H1 (cell line): ENCODE measurements at regions not wholly inside any gene's neighbourhood (a gene's known extent, or its start where the extent isn't known, plus 50 kb on each side); places are given as distances from the start of the nearest gene placed in this dataset.

Source experiments
- CTCF ChIA-PET: fragments of 300-600 bp; sonication (Branson Sonifier 250); formaldehyde crosslinking; loops from one replicate; lab custom pipeline; 2021; ENCODE audit not compliant: partially characterized antibody; lab: Charles Lee
- POLR2A ChIA-PET: fragments of 300-600 bp; sonication (Branson Sonifier 250); formaldehyde crosslinking; loops from one replicate; lab custom pipeline; 2021; ENCODE audit warnings: inconsistent platforms; ENCODE audit not compliant: partially characterized antibody; lab: Charles Lee
- DNase-seq, 2 experiments: peaks; one replicate each; pipeline versions ENCODE4 v3.0.0 to v3.0.0-alpha.2; 2010 to 2022; ENCODE audit warnings: low spot score in 2 of 2, low read depth in 1 of 2, mixed read lengths in 1 of 2
- FAIRE-seq: peaks from 2 replicates; lab custom pipeline; 2011; peaks lifted over from hg19 to GRCh38; lab: Jason Lieb, UNC
- H2AFZ ChIP-seq: 2 replicates; pipeline ENCODE4 v1.8.1; 2012; ENCODE audit warnings: low read length, inconsistent platforms
- H2AK5ac ChIP-seq: 2 replicates; pipeline ENCODE4 v1.6.1; 2013; ENCODE audit warnings: low read depth, low read length
- H2BK120ac ChIP-seq: replicated peaks from 2 replicates; pipeline ENCODE3; 2013; ENCODE audit warnings: low read depth, low read length, inconsistent platforms
- H2BK12ac ChIP-seq: 2 replicates; pipeline ENCODE4 v1.6.1; 2013; ENCODE audit warnings: low read depth, low read length
- H2BK15ac ChIP-seq: 2 replicates; pipeline ENCODE4 v1.6.1; 2013; ENCODE audit warnings: low read length
- H2BK20ac ChIP-seq: 2 replicates; pipeline ENCODE4 v1.6.1; 2013; ENCODE audit warnings: low read length
- H2BK5ac ChIP-seq: 2 replicates; pipeline ENCODE4 v1.6.1; 2013; ENCODE audit warnings: low read depth, low read length
- H3K14ac ChIP-seq: 2 replicates; pipeline ENCODE4 v1.6.1; 2013; ENCODE audit warnings: inconsistent platforms; ENCODE audit not compliant: insufficient read length
- H3K18ac ChIP-seq: 2 replicates; pipeline ENCODE4 v1.6.1; 2013; ENCODE audit warnings: low read length; ENCODE audit errors: extremely low read depth
- H3K23ac ChIP-seq: 2 replicates; pipeline ENCODE4 v1.6.1; 2013; ENCODE audit warnings: inconsistent platforms; ENCODE audit not compliant: insufficient read length
- H3K23me2 ChIP-seq: 2 replicates; pipeline ENCODE4 v1.6.1; 2013; ENCODE audit warnings: low read depth, low read length
- H3K27ac ChIP-seq: 2 replicates; pipeline ENCODE4 v1.6.1; 2011; ENCODE audit warnings: low read depth, low read length, inconsistent platforms
- H3K27me3 ChIP-seq, 4 experiments: replicated peaks in 1 of 4; 1 replicate in 1 of 4; 2 replicates in 3 of 4; pipeline versions ENCODE4 v1.6.1 to v1.8.1; 2011 to 2013; ENCODE audit warnings: low read length in 3 of 4, mild to moderate bottlenecking in 3 of 4, inconsistent platforms in 2 of 4, mixed read lengths in 2 of 4, moderate library complexity in 1 of 4; ENCODE audit not compliant: control insufficient read depth in 3 of 4, insufficient read depth in 3 of 4; ENCODE audit errors: extremely low read depth in 1 of 4
- H3K36me3 ChIP-seq, 4 experiments: 2 replicates each; pipeline versions ENCODE4 v1.6.1 to v1.8.1; 2011 to 2013; ENCODE audit warnings: mild to moderate bottlenecking in 4 of 4, low read length in 3 of 4, moderate library complexity in 2 of 4, control low read depth in 1 of 4, inconsistent platforms in 1 of 4; ENCODE audit not compliant: insufficient read depth in 4 of 4, control insufficient read depth in 2 of 4
- H3K4ac ChIP-seq: replicated peaks from 2 replicates; pipeline ENCODE3; 2013; ENCODE audit warnings: low read length, low read depth, mixed read lengths, inconsistent platforms; ENCODE audit not compliant: insufficient read length
- H3K4me1 ChIP-seq, 4 experiments: replicated peaks in 1 of 4; 1 replicate in 1 of 4; 2 replicates in 3 of 4; pipeline versions ENCODE4 v1.6.1 to v1.8.1; 2011 to 2013; ENCODE audit warnings: low read length in 3 of 4, inconsistent platforms in 2 of 4, mixed read lengths in 1 of 4; ENCODE audit not compliant: insufficient read depth in 4 of 4, control insufficient read depth in 3 of 4
- H3K4me2 ChIP-seq, 2 experiments: 2 replicates each; pipeline versions ENCODE4 v1.6.1 to v1.8.1; 2011 to 2013; ENCODE audit warnings: low read depth in 2 of 2, low read length in 2 of 2, control low read depth in 1 of 2, inconsistent platforms in 1 of 2, mild to moderate bottlenecking in 1 of 2; ENCODE audit not compliant: insufficient read depth in 1 of 2
- H3K4me3 ChIP-seq, 4 experiments: fragments of 200-600, 300-600 bp in 1 of 4; sonication (generic), shearing (Covaris generic), sonication (Bioruptor Twin) in 1 of 4; 2 replicates each; pipeline versions ENCODE4 v1.5.1 to v1.8.1; 2011 to 2016; ENCODE audit warnings: low read length in 4 of 4, low read depth in 3 of 4, control low read depth in 2 of 4, inconsistent platforms in 2 of 4, mild to moderate bottlenecking in 2 of 4, mixed read lengths in 1 of 4, moderate library complexity in 1 of 4; ENCODE audit not compliant: insufficient read depth in 2 of 4; ENCODE audit errors: extremely low read depth in 1 of 4
- H3K56ac ChIP-seq: replicated peaks from 2 replicates; pipeline ENCODE3; 2013; ENCODE audit warnings: low read depth, mild to moderate bottlenecking, mixed read lengths, low read length, inconsistent platforms; ENCODE audit not compliant: insufficient read length
- H3K79me1 ChIP-seq: 2 replicates; pipeline ENCODE4 v1.6.1; 2013; ENCODE audit warnings: low read depth, low read length, control low read depth
- H3K79me2 ChIP-seq, 2 experiments: 2 replicates each; pipeline versions ENCODE4 v1.6.1 to v1.8.1; 2012 to 2013; ENCODE audit warnings: low read length in 2 of 2, mild to moderate bottlenecking in 2 of 2, inconsistent platforms in 1 of 2; ENCODE audit not compliant: insufficient read depth in 2 of 2, control insufficient read depth in 1 of 2
- H3K9ac ChIP-seq, 4 experiments: replicated peaks in 1 of 4; 1 replicate in 1 of 4; 2 replicates in 3 of 4; pipeline versions ENCODE4 v1.6.1 to v1.8.1; 2011 to 2013; ENCODE audit warnings: low read depth in 3 of 4, low read length in 3 of 4, control low read depth in 2 of 4, mild to moderate bottlenecking in 2 of 4, moderate library complexity in 2 of 4, inconsistent platforms in 1 of 4; ENCODE audit errors: extremely low read depth in 1 of 4
- H3K9me3 ChIP-seq, 2 experiments: 2 replicates each; pipeline versions ENCODE4 v1.6.1 to v1.8.1; 2012 to 2013; ENCODE audit warnings: mild to moderate bottlenecking in 2 of 2, moderate library complexity in 2 of 2, control low read depth in 1 of 2, inconsistent platforms in 1 of 2, low read depth in 1 of 2, low read length in 1 of 2, mixed read lengths in 1 of 2; ENCODE audit not compliant: insufficient read depth in 2 of 2
- H4K20me1 ChIP-seq, 2 experiments: replicated peaks in 1 of 2; 2 replicates each; pipeline versions ENCODE3 to v1.8.1; 2011 to 2013; ENCODE audit warnings: inconsistent platforms in 2 of 2, low read length in 2 of 2, mild to moderate bottlenecking in 1 of 2; ENCODE audit not compliant: insufficient read depth in 2 of 2, control insufficient read depth in 1 of 2
- H4K5ac ChIP-seq: 2 replicates; pipeline ENCODE4 v1.6.1; 2013; ENCODE audit warnings: low read length, low read depth, mixed read lengths, inconsistent platforms; ENCODE audit not compliant: insufficient read length
- H4K8ac ChIP-seq: 2 replicates; pipeline ENCODE4 v1.8.0; 2013; ENCODE audit warnings: mild to moderate bottlenecking, moderate library complexity, low read length, inconsistent platforms; ENCODE audit not compliant: insufficient read depth; ENCODE audit errors: extremely low read depth
- H4K91ac ChIP-seq: replicated peaks from 2 replicates; pipeline ENCODE3; 2013; ENCODE audit warnings: low read length, mixed read lengths, inconsistent platforms; ENCODE audit not compliant: insufficient read length
- ASH2L ChIP-seq: fragments of 200-600, 300-600 bp; sonication (generic); IDR thresholded peaks from one replicate; pipeline ENCODE4 v1.7.1; 2017; ENCODE audit warnings: low read length
- BRCA1 ChIP-seq: IDR thresholded peaks from 2 replicates; pipeline ENCODE4 v1.6.1; 2012; ENCODE audit warnings: low read depth, low read length, improper control_type of control experiment
- EGR1 ChIP-seq: IDR thresholded peaks from 2 replicates; pipeline ENCODE4 v1.6.1; 2011; ENCODE audit warnings: low read depth, low read length, borderline replicate concordance
- JUN ChIP-seq: IDR thresholded peaks from 2 replicates; pipeline ENCODE4 v1.6.1; 2011; ENCODE audit warnings: low read depth, mild to moderate bottlenecking, improper control_type of control experiment, low read length
- SP4 ChIP-seq: IDR thresholded peaks from 2 replicates; pipeline ENCODE4 v1.6.1; 2012; ENCODE audit warnings: low read length, inconsistent platforms
- WGBS, 2 experiments: shearing (Covaris generic) in 1 of 2; methylation state at CpG; one replicate each; pipeline versions ENCODE4 v1.1.6 to v1.1.7; 2013 to 2015; ENCODE audit warnings: low lambda C conversion rate in 2 of 2, mixed read lengths in 2 of 2, inconsistent platforms in 1 of 2, low coverage in 1 of 2, missing lambda C conversion rate in 1 of 2; ENCODE audit not compliant: insufficient replicate concordance in 2 of 2, insufficient coverage in 1 of 2, insufficient read length in 1 of 2; ENCODE audit errors: extremely low coverage in 1 of 2, missing lambda C conversion rate in 1 of 2; 5-methylcytosine and 5-hydroxymethylcytosine counted together

GRCh38 chr11:29317694-29318093, 699.1 kb downstream of the KCNA4 start:
- CTCF ChIA-PET, result interaction anchor here (0.6 to 2.0 kb wide), 2 partner anchors 11 to 924 kb away, joined by 3 to 9 read pairs; no protein-coding TSS in a partner anchor
- H3K4ac ChIP-seq, result no peak overlapping the region
- TF ChIP-seq ASH2L (no peak), BRCA1 (no peak), JUN (no peak), EGR1 (no peak), SP4 (no peak)
- TF ChIP-seq, all 59 proteins: peak for 0
- Histone ChIP-seq H3K36me3 (no peaks in the 10 kb centered on the region), H3K14ac (no peak overlapping the region), H4K5ac (no peak overlapping the region), H3K79me1 (no peaks in the 10 kb centered on the region), H2BK20ac (no peak overlapping the region), H4K20me1 (no peaks in the 10 kb centered on the region), H4K91ac (no peak overlapping the region), H2BK120ac (no peak overlapping the region), H2BK15ac (no peak overlapping the region), H3K23ac (no peak overlapping the region), H2BK12ac (no peak overlapping the region), H3K9ac (no peak overlapping the region), H2BK5ac (no peak overlapping the region), H3K18ac (no peak overlapping the region), H2AK5ac (no peak overlapping the region), H3K27ac (no peak overlapping the region), H3K27me3 (no peaks in the 10 kb centered on the region), H4K8ac (no peak overlapping the region), H3K4me2 (no peak overlapping the region), H3K4me3 (no peak overlapping the region), H3K23me2 (no peaks in the 10 kb centered on the region), H3K56ac (no peak overlapping the region), H3K9me3 (no peaks in the 10 kb centered on the region), H2AFZ (no peak overlapping the region), H3K4me1 (no peaks in the 10 kb centered on the region), H3K79me2 (no peaks in the 10 kb centered on the region)
- DNase-seq (no peak), FAIRE-seq (no peak)
- WGBS, 2 experiments, result 88% methylated on average over 4 of the region's 4 CpGs; no CpG with 5 or more reads in 1 of the 2 experiments
- POLR2A ChIA-PET, result no interaction called here
